IMR-90 (cell line): ENCODE measurements at regions not wholly inside any gene's neighbourhood (a gene's known extent, or its start where the extent isn't known, plus 50 kb on each side); places are given as distances from the start of the nearest gene placed in this dataset.

Source experiments
- ATAC-seq: fragments of 200-7000 bp; cut with Tn5 transposase; 2 replicates; pipeline ENCODE4 v1.9.1; 2020; ENCODE audit warnings: low read depth, mild to moderate bottlenecking, moderate library complexity
- BruUV-seq: library from RNA; stranded (reverse); fragments of 400-500 nt; replicated peaks from 2 replicates; lab custom pipeline; 2021; lab: Mats Ljungman, UMichigan
- CTCF ChIA-PET: fragments of 300-600 bp; formaldehyde crosslinking; extraction: SDS; loops from one replicate; lab custom pipeline; 2021; ENCODE audit warnings: antibody characterized with exemption; lab: Yijun Ruan, JAX
- POLR2A ChIA-PET: fragments of 300-600 bp; sonication (Branson Sonifier 250); formaldehyde crosslinking; loops from one replicate; lab custom pipeline; 2022; ENCODE audit warnings: antibody characterized with exemption; ENCODE audit not compliant: unreplicated experiment; lab: Charles Lee
- DNase-seq: peaks from one replicate; pipeline ENCODE4 v3.0.0; 2013
- H2AFZ ChIP-seq: replicated peaks from 2 replicates; pipeline ENCODE3; 2013; ENCODE audit warnings: low read length, mild to moderate bottlenecking; ENCODE audit not compliant: poor library complexity
- H2AK5ac ChIP-seq: 2 replicates; pipeline ENCODE4 v1.6.1; 2013; ENCODE audit warnings: low read depth, low read length, inconsistent platforms
- H2AK9ac ChIP-seq: replicated peaks from 2 replicates; pipeline ENCODE3; 2013; ENCODE audit warnings: mild to moderate bottlenecking, low read depth, low read length, moderate library complexity; ENCODE audit not compliant: poor library complexity
- H2BK120ac ChIP-seq: 2 replicates; pipeline ENCODE4 v1.6.1; 2013; ENCODE audit warnings: low read depth, low read length, inconsistent platforms
- H2BK15ac ChIP-seq: 3 replicates; pipeline ENCODE4 v1.6.1; 2013; ENCODE audit warnings: low read depth, low read length, inconsistent platforms
- H2BK20ac ChIP-seq: 2 replicates; pipeline ENCODE4 v1.6.1; 2013; ENCODE audit warnings: low read depth, mild to moderate bottlenecking, inconsistent platforms, low read length, moderate library complexity
- H2BK5ac ChIP-seq: 2 replicates; pipeline ENCODE4 v1.6.1; 2013; ENCODE audit warnings: mild to moderate bottlenecking, low read depth, low read length, inconsistent platforms; ENCODE audit not compliant: poor library complexity, severe bottlenecking
- H3K14ac ChIP-seq: replicated peaks from 2 replicates; pipeline ENCODE4 v1.6.1; 2013; ENCODE audit warnings: low read depth, low read length, inconsistent platforms
- H3K18ac ChIP-seq: 2 replicates; pipeline ENCODE4 v1.6.1; 2013; ENCODE audit warnings: low read depth, low read length, control low read depth
- H3K23ac ChIP-seq: 2 replicates; pipeline ENCODE4 v1.6.1; 2013; ENCODE audit warnings: low read depth, low read length, inconsistent platforms
- H3K27ac ChIP-seq: 2 replicates; pipeline ENCODE4 v1.5.1; 2013; ENCODE audit warnings: mild to moderate bottlenecking, control low read depth, low read length; ENCODE audit not compliant: insufficient read depth
- H3K27me3 ChIP-seq: 2 replicates; pipeline ENCODE4 v1.6.1; 2013; ENCODE audit warnings: low read length; ENCODE audit not compliant: control insufficient read depth, insufficient read depth
- H3K36me3 ChIP-seq: 2 replicates; pipeline ENCODE4 v1.6.1; 2013; ENCODE audit warnings: low read length, mixed read lengths; ENCODE audit not compliant: control insufficient read depth, insufficient read depth
- H3K4ac ChIP-seq: 2 replicates; pipeline ENCODE4 v1.6.1; 2013; ENCODE audit warnings: low read depth, low read length, inconsistent platforms
- H3K4me1 ChIP-seq: 2 replicates; pipeline ENCODE4 v1.6.1; 2013; ENCODE audit warnings: low read length, mixed read lengths; ENCODE audit not compliant: control insufficient read depth, insufficient read depth
- H3K4me2 ChIP-seq: 2 replicates; pipeline ENCODE4 v1.6.1; 2013; ENCODE audit warnings: low read depth, mild to moderate bottlenecking, control low read depth, low read length, moderate library complexity
- H3K4me3 ChIP-seq: 2 replicates; pipeline ENCODE4 v1.5.1; 2013; ENCODE audit warnings: low read depth, mild to moderate bottlenecking, control low read depth, low read length, moderate library complexity; ENCODE audit not compliant: insufficient read depth
- H3K56ac ChIP-seq: 2 replicates; pipeline ENCODE4 v1.6.1; 2013; ENCODE audit warnings: low read length, inconsistent platforms; ENCODE audit not compliant: insufficient read depth; ENCODE audit errors: extremely low read depth
- H3K79me1 ChIP-seq, 2 experiments: 2 replicates each; pipeline ENCODE4 v1.6.1; 2013; ENCODE audit warnings: low read length in 2 of 2, inconsistent platforms in 1 of 2, low read depth in 1 of 2
- H3K9ac ChIP-seq: 2 replicates; pipeline ENCODE4 v1.6.1; 2013; ENCODE audit warnings: low read depth, low read length, control low read depth
- H3K9me1 ChIP-seq: 2 replicates; pipeline ENCODE4 v1.6.1; 2013; ENCODE audit warnings: low read length, inconsistent platforms; ENCODE audit not compliant: insufficient read depth
- H3K9me3 ChIP-seq: 2 replicates; pipeline ENCODE4 v1.6.1; 2013; ENCODE audit warnings: low read length; ENCODE audit not compliant: control insufficient read depth, insufficient read depth
- H4K20me1 ChIP-seq: 2 replicates; pipeline ENCODE4 v1.6.1; 2013; ENCODE audit warnings: low read length, inconsistent platforms; ENCODE audit not compliant: insufficient read depth
- H4K5ac ChIP-seq: 2 replicates; pipeline ENCODE4 v1.6.1; 2013; ENCODE audit warnings: mild to moderate bottlenecking, low read depth, low read length, control low read depth
- H4K8ac ChIP-seq, 2 experiments: 2 replicates each; pipeline ENCODE4 v1.6.1; 2013; ENCODE audit warnings: low read depth in 2 of 2, low read length in 2 of 2, control low read depth in 1 of 2, inconsistent platforms in 1 of 2
- H4K91ac ChIP-seq: 2 replicates; pipeline ENCODE4 v1.6.1; 2013; ENCODE audit warnings: low read depth, low read length, inconsistent platforms; ENCODE audit not compliant: insufficient read depth
- BHLHE40 ChIP-seq: fragments of 150-350 bp; IDR thresholded peaks from 2 replicates; pipeline ENCODE4 v1.6.1; 2016; ENCODE audit warnings: mild to moderate bottlenecking, low read depth, low read length
- CEBPB ChIP-seq: IDR thresholded peaks from 2 replicates; pipeline ENCODE4 v1.6.1; 2012; ENCODE audit warnings: low read depth, low read length, improper control_type of control experiment
- CHD1 ChIP-seq: IDR thresholded peaks from 2 replicates; pipeline ENCODE4 v1.6.1; 2012; ENCODE audit warnings: low read depth, low read length, improper control_type of control experiment
- FOS ChIP-seq: fragments of 150-350 bp; IDR thresholded peaks from 2 replicates; pipeline ENCODE4 v1.6.1; 2016; ENCODE audit warnings: low read depth, low read length
- MAFK ChIP-seq: IDR thresholded peaks from 2 replicates; pipeline ENCODE4 v1.6.1; 2012; ENCODE audit warnings: low read depth, low read length, improper control_type of control experiment
- MAZ ChIP-seq: IDR thresholded peaks from 2 replicates; pipeline ENCODE4 v1.6.1; 2012; ENCODE audit warnings: low read depth, mild to moderate bottlenecking, low read length, improper control_type of control experiment, moderate library complexity, borderline replicate concordance
- MXI1 ChIP-seq: IDR thresholded peaks from 2 replicates; pipeline ENCODE4 v1.6.1; 2012; ENCODE audit warnings: low read depth, mild to moderate bottlenecking, low read length, moderate library complexity, borderline replicate concordance
- NFE2L2 ChIP-seq: fragments of 150-350 bp; IDR thresholded peaks from 2 replicates; pipeline ENCODE4 v1.6.1; 2016; ENCODE audit warnings: low read depth, mild to moderate bottlenecking, low read length
- POLR2A ChIP-seq: IDR thresholded peaks from 2 replicates; pipeline ENCODE4 v1.6.1; 2012; ENCODE audit warnings: mild to moderate bottlenecking, low read depth, low read length
- RAD21 ChIP-seq: IDR thresholded peaks from 2 replicates; pipeline ENCODE4 v1.6.1; 2012; ENCODE audit warnings: low read length, improper control_type of control experiment
- RCOR1 ChIP-seq: IDR thresholded peaks from 2 replicates; pipeline ENCODE4 v1.6.1; 2012; ENCODE audit warnings: mild to moderate bottlenecking, low read length, improper control_type of control experiment; ENCODE audit not compliant: insufficient replicate concordance
- RFX5 ChIP-seq: IDR thresholded peaks from 2 replicates; pipeline ENCODE4 v1.8.0; 2012; ENCODE audit warnings: low read depth, mild to moderate bottlenecking, low read length, moderate library complexity
- SMC3 ChIP-seq: fragments of 150-350 bp; IDR thresholded peaks from 2 replicates; pipeline ENCODE4 v1.6.1; 2016; ENCODE audit warnings: low read depth, mild to moderate bottlenecking, antibody characterized with exemption, low read length, moderate library complexity
- WGBS, 2 experiments: methylation state at CpG; one replicate each; pipeline versions ENCODE4 v1.1.5 to v1.1.7; 2013; ENCODE audit warnings: missing lambda C conversion rate in 2 of 2; ENCODE audit not compliant: insufficient read length in 1 of 2; ENCODE audit errors: extremely low coverage in 2 of 2; 5-methylcytosine and 5-hydroxymethylcytosine counted together
- dilution Hi-C: fragments of 300-500 bp; cut with HindIII; formaldehyde crosslinking; loops from one replicate; pipeline ENCODE4 v1.14.3; 2018; ENCODE audit warnings: low sequenced_read_pairs; ENCODE audit not compliant: unreplicated experiment
- in situ Hi-C: fragments of 300-500 bp; cut with MboI; formaldehyde crosslinking; loops from 3 replicates; pipeline ENCODE4 v1.14.3; 2019; ENCODE audit warnings: low sequenced_read_pairs, inconsistent platforms, mixed read lengths
- intact Hi-C: fragments of 100-400 bp; cut with micrococcal nuclease; formaldehyde crosslinking; loops from 2 replicates; pipeline ENCODE4 v1.10.0; 2022
- TF ChIP-seq, protein P1 (sequence below): conservative IDR thresholded peaks from 2 replicates; pipeline ENCODE4 v1.5.1; 2012; ENCODE audit warnings: mild to moderate bottlenecking, low read depth, low read length, improper control_type of control experiment
- TF ChIP-seq, protein P2 (sequence below): fragments of 150-350 bp; IDR thresholded peaks from 2 replicates; pipeline ENCODE4 v1.6.1; 2016; ENCODE audit warnings: low read depth, mild to moderate bottlenecking, low read length, moderate library complexity, borderline replicate concordance

DNA sequence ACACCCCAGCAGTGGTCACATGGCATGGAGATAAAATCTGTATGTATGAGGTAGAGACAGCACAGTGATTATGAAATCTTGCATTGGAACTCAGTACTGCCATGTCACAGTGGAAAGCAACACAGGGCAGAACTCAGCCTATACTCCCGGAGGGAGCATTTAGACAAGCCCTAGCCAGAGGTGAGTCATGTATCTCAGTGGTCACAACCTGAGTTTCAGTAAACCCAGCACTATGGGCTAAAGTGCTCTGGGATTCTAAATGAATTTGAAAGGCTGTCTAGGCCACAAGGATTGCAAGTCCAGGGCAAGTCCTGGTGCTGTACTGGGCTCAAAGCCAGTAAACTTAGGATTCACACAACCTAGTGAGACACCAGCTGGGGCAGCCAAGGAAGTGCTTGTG is 1717.1 kb upstream of the RAG2 start:
- Histone ChIP-seq H3K36me3 (no peaks in the 10 kb centered on the region), H3K4me2 (no peak overlapping the region), H2BK120ac (no peak overlapping the region), H3K4ac (no peak overlapping the region), H4K91ac (no peak overlapping the region), H4K20me1 (no peaks in the 10 kb centered on the region), H3K4me3 (no peak overlapping the region), H2BK20ac (no peak overlapping the region), H3K9me3 (peaks cover 10% of the 10 kb centered on the region), H3K23ac (no peak overlapping the region), H4K8ac (no peak overlapping the region), H3K27ac (no peak overlapping the region), H4K5ac (no peak overlapping the region), H2BK5ac (no peak overlapping the region), H3K9ac (no peak overlapping the region), H2AFZ (no peak overlapping the region), H3K14ac (no peak overlapping the region), H3K9me1 (no peaks in the 10 kb centered on the region), H3K27me3 (no peaks in the 10 kb centered on the region), H2BK15ac (no peak overlapping the region), H3K18ac (no peak overlapping the region), H3K79me1 (no peaks in the 10 kb centered on the region), H2AK5ac (no peak overlapping the region), H2AK9ac (no peak overlapping the region), H3K4me1 (no peaks in the 10 kb centered on the region), H3K56ac (no peak overlapping the region)
- CTCF ChIA-PET, result no interaction called here
- POLR2A ChIA-PET, result no interaction called here
- dilution Hi-C loops, result no loop called here
- BruUV-seq, result no TSS peak
- DNase-seq (no peak), ATAC-seq (no peak)
- no peak for TF ChIP-seq MAFK
- no peak for TF ChIP-seq BHLHE40
- TF ChIP-seq, protein P1, sequence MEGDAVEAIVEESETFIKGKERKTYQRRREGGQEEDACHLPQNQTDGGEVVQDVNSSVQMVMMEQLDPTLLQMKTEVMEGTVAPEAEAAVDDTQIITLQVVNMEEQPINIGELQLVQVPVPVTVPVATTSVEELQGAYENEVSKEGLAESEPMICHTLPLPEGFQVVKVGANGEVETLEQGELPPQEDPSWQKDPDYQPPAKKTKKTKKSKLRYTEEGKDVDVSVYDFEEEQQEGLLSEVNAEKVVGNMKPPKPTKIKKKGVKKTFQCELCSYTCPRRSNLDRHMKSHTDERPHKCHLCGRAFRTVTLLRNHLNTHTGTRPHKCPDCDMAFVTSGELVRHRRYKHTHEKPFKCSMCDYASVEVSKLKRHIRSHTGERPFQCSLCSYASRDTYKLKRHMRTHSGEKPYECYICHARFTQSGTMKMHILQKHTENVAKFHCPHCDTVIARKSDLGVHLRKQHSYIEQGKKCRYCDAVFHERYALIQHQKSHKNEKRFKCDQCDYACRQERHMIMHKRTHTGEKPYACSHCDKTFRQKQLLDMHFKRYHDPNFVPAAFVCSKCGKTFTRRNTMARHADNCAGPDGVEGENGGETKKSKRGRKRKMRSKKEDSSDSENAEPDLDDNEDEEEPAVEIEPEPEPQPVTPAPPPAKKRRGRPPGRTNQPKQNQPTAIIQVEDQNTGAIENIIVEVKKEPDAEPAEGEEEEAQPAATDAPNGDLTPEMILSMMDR, result no peak
- TF ChIP-seq RFX5, result no peak
- TF ChIP-seq SMC3, result no peak
- no peak for TF ChIP-seq RAD21
- TF ChIP-seq RCOR1, result no peak
- no peak for TF ChIP-seq MAZ
- no peak for TF ChIP-seq FOS
- TF ChIP-seq NFE2L2, result no peak
- no peak for TF ChIP-seq POLR2A
- TF ChIP-seq, protein P2, sequence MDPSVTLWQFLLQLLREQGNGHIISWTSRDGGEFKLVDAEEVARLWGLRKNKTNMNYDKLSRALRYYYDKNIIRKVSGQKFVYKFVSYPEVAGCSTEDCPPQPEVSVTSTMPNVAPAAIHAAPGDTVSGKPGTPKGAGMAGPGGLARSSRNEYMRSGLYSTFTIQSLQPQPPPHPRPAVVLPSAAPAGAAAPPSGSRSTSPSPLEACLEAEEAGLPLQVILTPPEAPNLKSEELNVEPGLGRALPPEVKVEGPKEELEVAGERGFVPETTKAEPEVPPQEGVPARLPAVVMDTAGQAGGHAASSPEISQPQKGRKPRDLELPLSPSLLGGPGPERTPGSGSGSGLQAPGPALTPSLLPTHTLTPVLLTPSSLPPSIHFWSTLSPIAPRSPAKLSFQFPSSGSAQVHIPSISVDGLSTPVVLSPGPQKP, result no peak
- TF ChIP-seq MXI1, result no peak
- TF ChIP-seq CEBPB, result no peak
- TF ChIP-seq CHD1, result no peak
- no CpG with 5 or more reads among the region's 1 CpG for WGBS, 2 experiments
- intact Hi-C loops, result no loop called here
- in situ Hi-C loops, result no loop called here
